ENCODE measurements at regions not wholly inside any gene's neighbourhood (a gene's known extent, or its start where the extent isn't known, plus 50 kb on each side); places are given as distances from the start of the nearest gene placed in this dataset.

DNA sequence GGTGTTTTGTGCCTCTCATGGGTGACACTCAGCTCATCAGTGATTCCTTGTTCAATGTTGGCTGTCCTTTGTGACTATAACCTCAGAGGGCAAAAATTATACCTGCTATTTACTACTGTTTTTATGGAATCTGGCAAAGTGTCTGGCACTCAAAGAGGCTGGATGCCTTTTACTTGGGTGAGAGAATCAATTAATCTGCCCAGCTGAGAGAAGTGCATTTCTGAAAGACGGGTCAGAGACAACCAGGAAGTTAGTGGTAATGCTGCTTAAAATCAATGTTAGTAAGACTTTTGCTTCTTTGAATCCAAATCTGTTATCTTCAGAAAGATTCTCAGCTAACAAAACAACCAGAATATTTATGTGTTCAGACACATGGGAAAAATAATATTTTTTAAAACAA is 436.2 kb upstream of the SUCLG2 start:
- ATAC-seq = no peak
- TF ChIP-seq OSR1 (CRISPR knock-in tag; IDR thresholded peaks at IDR 0.05) = no peak

DNA sequence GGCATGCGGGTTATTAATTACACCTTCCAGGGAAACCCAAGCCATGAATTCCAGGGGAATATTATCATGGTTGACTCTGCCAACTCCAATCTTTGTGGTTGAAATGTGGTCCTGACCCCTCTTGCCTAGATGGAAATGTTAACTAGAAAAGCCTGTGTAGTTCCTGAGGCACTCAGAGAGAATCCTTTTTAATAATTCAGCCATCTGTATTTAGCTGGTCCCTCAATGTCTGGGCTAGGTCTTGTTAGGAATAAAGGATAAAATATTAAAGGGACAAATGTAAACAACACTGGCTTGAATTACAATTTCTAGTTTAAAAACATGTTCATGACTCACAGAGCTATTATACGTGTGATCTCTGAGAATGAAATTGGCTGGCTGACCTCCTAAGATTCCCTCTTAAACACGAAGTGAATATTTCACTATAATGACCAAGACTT is 435.2 kb upstream of the SUCLG2 start:
- TF ChIP-seq, protein P1, sequence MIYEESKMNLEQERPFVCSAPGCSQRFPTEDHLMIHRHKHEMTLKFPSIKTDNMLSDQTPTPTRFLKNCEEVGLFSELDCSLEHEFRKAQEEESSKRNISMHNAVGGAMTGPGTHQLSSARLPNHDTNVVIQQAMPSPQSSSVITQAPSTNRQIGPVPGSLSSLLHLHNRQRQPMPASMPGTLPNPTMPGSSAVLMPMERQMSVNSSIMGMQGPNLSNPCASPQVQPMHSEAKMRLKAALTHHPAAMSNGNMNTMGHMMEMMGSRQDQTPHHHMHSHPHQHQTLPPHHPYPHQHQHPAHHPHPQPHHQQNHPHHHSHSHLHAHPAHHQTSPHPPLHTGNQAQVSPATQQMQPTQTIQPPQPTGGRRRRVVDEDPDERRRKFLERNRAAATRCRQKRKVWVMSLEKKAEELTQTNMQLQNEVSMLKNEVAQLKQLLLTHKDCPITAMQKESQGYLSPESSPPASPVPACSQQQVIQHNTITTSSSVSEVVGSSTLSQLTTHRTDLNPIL (CRISPR knock-in tag; IDR thresholded peaks at IDR 0.05; ENCODE audit: low read depth) = no peak
- TF ChIP-seq RARB (CRISPR knock-in tag; IDR thresholded peaks at IDR 0.05) (no peak), CSDC2 (CRISPR knock-in tag; IDR thresholded peaks at IDR 0.05) (no peak), ZNF565 (CRISPR knock-in tag; conservative IDR thresholded peaks at IDR 0.05; ENCODE audit: low read depth) (no peak), ZC3H10 (CRISPR knock-in tag; IDR thresholded peaks at IDR 0.05) (no peak)
- TF ChIP-seq, protein P2, sequence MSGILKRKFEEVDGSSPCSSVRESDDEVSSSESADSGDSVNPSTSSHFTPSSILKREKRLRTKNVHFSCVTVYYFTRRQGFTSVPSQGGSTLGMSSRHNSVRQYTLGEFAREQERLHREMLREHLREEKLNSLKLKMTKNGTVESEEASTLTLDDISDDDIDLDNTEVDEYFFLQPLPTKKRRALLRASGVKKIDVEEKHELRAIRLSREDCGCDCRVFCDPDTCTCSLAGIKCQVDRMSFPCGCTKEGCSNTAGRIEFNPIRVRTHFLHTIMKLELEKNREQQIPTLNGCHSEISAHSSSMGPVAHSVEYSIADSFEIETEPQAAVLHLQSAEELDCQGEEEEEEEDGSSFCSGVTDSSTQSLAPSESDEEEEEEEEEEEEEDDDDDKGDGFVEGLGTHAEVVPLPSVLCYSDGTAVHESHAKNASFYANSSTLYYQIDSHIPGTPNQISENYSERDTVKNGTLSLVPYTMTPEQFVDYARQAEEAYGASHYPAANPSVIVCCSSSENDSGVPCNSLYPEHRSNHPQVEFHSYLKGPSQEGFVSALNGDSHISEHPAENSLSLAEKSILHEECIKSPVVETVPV (CRISPR knock-in tag; IDR thresholded peaks at IDR 0.05) = no peak
- TF ChIP-seq, protein P3, sequence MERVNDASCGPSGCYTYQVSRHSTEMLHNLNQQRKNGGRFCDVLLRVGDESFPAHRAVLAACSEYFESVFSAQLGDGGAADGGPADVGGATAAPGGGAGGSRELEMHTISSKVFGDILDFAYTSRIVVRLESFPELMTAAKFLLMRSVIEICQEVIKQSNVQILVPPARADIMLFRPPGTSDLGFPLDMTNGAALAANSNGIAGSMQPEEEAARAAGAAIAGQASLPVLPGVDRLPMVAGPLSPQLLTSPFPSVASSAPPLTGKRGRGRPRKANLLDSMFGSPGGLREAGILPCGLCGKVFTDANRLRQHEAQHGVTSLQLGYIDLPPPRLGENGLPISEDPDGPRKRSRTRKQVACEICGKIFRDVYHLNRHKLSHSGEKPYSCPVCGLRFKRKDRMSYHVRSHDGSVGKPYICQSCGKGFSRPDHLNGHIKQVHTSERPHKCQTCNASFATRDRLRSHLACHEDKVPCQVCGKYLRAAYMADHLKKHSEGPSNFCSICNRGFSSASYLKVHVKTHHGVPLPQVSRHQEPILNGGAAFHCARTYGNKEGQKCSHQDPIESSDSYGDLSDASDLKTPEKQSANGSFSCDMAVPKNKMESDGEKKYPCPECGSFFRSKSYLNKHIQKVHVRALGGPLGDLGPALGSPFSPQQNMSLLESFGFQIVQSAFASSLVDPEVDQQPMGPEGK (CRISPR knock-in tag; IDR thresholded peaks at IDR 0.05; ENCODE audit: borderline replicate concordance) = no peak
- ATAC-seq = no peak

DNA sequence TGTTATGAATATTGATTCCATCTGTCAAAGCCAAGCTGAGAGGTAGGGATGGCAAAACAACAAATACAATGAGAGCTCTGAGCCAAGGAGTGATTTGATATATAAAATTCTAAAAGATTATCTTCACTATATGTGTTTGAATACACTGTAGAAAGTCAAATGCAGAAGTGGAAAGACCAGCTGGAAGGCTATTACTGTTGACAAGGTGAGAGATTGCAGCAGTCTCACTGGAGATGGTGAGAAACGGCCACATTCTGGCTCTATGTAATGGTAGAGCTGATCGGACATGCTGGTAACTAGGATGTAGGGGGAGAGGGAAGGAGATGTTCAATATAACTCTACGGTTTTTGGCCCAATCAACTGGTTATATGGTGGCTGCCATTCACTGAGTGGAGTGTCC is 434.2 kb upstream of the SUCLG2 start:
- TF ChIP-seq ZNF70 (CRISPR knock-in tag; IDR thresholded peaks at IDR 0.05) = no peak
- no peak for TF ChIP-seq CSDC2 (CRISPR knock-in tag; IDR thresholded peaks at IDR 0.05)
- no peak for TF ChIP-seq ISL1 (CRISPR knock-in tag; IDR thresholded peaks at IDR 0.05)
- no peak for TF ChIP-seq ZNF8 (CRISPR knock-in tag; IDR thresholded peaks at IDR 0.05)
- no peak for TF ChIP-seq RARB (CRISPR knock-in tag; IDR thresholded peaks at IDR 0.05)
- TF ChIP-seq ZC3H10 (CRISPR knock-in tag; IDR thresholded peaks at IDR 0.05) = no peak
- no peak for TF ChIP-seq TCF4 (CRISPR knock-in tag; IDR thresholded peaks at IDR 0.05; ENCODE audit: borderline replicate concordance)
- no peak for TF ChIP-seq PPARA (CRISPR knock-in tag; IDR thresholded peaks at IDR 0.05; ENCODE audit: borderline replicate concordance)
- TF ChIP-seq SNAI2 (CRISPR knock-in tag; IDR thresholded peaks at IDR 0.05) = no peak
- TF ChIP-seq, protein P1 (CRISPR knock-in tag; IDR thresholded peaks at IDR 0.05; ENCODE audit: low read depth) = no peak
- TF ChIP-seq ZNF565 (CRISPR knock-in tag; conservative IDR thresholded peaks at IDR 0.05; ENCODE audit: low read depth) = no peak
- no peak for TF ChIP-seq ZFP3 (CRISPR knock-in tag; IDR thresholded peaks at IDR 0.05)
- TF ChIP-seq OSR1 (CRISPR knock-in tag; IDR thresholded peaks at IDR 0.05) = no peak
- TF ChIP-seq TOX (CRISPR knock-in tag; IDR thresholded peaks at IDR 0.05; ENCODE audit: borderline replicate concordance) = no peak
- no peak for TF ChIP-seq ARNTL (CRISPR knock-in tag; IDR thresholded peaks at IDR 0.05; ENCODE audit: borderline replicate concordance, low read depth)
- ATAC-seq = no peak

DNA sequence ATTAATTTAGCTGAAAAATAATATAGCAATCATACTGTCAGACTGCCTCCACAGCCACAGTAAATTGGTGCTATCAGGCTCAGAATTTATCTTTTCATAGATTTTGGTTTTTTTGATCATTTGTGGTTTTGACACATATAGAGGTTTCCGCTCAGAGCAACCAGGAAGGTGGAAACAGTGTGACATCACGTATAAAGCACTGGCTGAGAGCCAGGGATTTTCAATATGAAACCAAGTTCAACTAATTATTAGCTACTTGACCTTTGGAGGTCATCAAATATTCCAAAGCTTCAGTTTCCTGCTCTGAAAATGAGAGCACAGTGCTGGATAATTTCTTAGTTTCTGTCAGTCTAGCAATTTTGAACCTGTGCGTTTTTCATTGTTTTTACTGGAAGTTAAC is 433.8 kb upstream of the SUCLG2 start:
- TF ChIP-seq ZFP30 (CRISPR knock-in tag; IDR thresholded peaks at IDR 0.05) = no peak
- no peak for TF ChIP-seq SNAI2 (CRISPR knock-in tag; IDR thresholded peaks at IDR 0.05)
- no peak for TF ChIP-seq CSDC2 (CRISPR knock-in tag; IDR thresholded peaks at IDR 0.05)
- no peak for TF ChIP-seq ZNF8 (CRISPR knock-in tag; IDR thresholded peaks at IDR 0.05)
- TF ChIP-seq ISL1 (CRISPR knock-in tag; IDR thresholded peaks at IDR 0.05) = no peak
- TF ChIP-seq, protein P3 (CRISPR knock-in tag; IDR thresholded peaks at IDR 0.05; ENCODE audit: borderline replicate concordance) = no peak
- TF ChIP-seq ZNF70 (CRISPR knock-in tag; IDR thresholded peaks at IDR 0.05) = no peak
- TF ChIP-seq ZFP3 (CRISPR knock-in tag; IDR thresholded peaks at IDR 0.05) = no peak
- no peak for TF ChIP-seq TOX (CRISPR knock-in tag; IDR thresholded peaks at IDR 0.05; ENCODE audit: borderline replicate concordance)
- TF ChIP-seq, protein P1 (CRISPR knock-in tag; IDR thresholded peaks at IDR 0.05; ENCODE audit: low read depth) = no peak
- TF ChIP-seq, protein P4, sequence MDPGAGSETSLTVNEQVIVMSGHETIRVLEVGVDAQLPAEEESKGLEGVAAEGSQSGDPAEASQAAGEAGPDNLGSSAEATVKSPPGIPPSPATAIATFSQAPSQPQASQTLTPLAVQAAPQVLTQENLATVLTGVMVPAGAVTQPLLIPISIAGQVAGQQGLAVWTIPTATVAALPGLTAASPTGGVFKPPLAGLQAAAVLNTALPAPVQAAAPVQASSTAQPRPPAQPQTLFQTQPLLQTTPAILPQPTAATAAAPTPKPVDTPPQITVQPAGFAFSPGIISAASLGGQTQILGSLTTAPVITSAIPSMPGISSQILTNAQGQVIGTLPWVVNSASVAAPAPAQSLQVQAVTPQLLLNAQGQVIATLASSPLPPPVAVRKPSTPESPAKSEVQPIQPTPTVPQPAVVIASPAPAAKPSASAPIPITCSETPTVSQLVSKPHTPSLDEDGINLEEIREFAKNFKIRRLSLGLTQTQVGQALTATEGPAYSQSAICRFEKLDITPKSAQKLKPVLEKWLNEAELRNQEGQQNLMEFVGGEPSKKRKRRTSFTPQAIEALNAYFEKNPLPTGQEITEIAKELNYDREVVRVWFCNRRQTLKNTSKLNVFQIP (CRISPR knock-in tag; IDR thresholded peaks at IDR 0.05; ENCODE audit: borderline replicate concordance, low read depth) = no peak
- no peak for TF ChIP-seq ARNTL (CRISPR knock-in tag; IDR thresholded peaks at IDR 0.05; ENCODE audit: borderline replicate concordance, low read depth)
- no peak for TF ChIP-seq ZC3H10 (CRISPR knock-in tag; IDR thresholded peaks at IDR 0.05)
- TF ChIP-seq OSR1 (CRISPR knock-in tag; IDR thresholded peaks at IDR 0.05) = no peak
- TF ChIP-seq BACH2 (CRISPR knock-in tag; IDR thresholded peaks at IDR 0.05; ENCODE audit: borderline replicate concordance) = no peak
- no peak for TF ChIP-seq PPARA (CRISPR knock-in tag; IDR thresholded peaks at IDR 0.05; ENCODE audit: borderline replicate concordance)
- no peak for ATAC-seq

All from SK-N-SH treated with all-trans-retinoic acid at 6 μM for 48 hours (cell line).